Transverse colon (tissue), 4 donors: ENCODE measurements at regions not wholly inside any gene's neighbourhood (a gene's known extent, or its start where the extent isn't known, plus 50 kb on each side); places are given as distances from the start of the nearest gene placed in this dataset.

ENCODE experiments used
- CTCF ChIP-seq, 5 experiments: fragments of 200-600 bp in 3 of 5; fragments of 450-650 bp in 2 of 5; sonication (generic) in 3 of 5; IDR thresholded peaks; 1 replicate in 2 of 5; 2 replicates in 3 of 5; pipeline ENCODE4 v1.5.1; 2016 to 2017; ENCODE audit warnings: antibody characterized with exemption in 5 of 5, inconsistent platforms in 3 of 5, mild to moderate bottlenecking in 2 of 5, moderate library complexity in 1 of 5
- EP300 ChIP-seq: sonication (generic); formaldehyde crosslinking; IDR thresholded peaks from one replicate; pipeline ENCODE4 v1.6.1; 2017; ENCODE audit warnings: antibody characterized with exemption, low read depth
- POLR2A ChIP-seq: fragments of 450-650 bp; IDR thresholded peaks from one replicate; pipeline ENCODE4 v1.6.1; 2016; ENCODE audit warnings: antibody characterized with exemption, mild to moderate bottlenecking, moderate library complexity
- POLR2AphosphoS5 ChIP-seq, 3 donors: sonication (generic); formaldehyde crosslinking; IDR thresholded peaks; one replicate each; pipeline ENCODE4 v1.6.1; 2016; ENCODE audit warnings: antibody characterized with exemption in 3 of 3

GRCh38 chr12:41836416-41836815, 308.3 kb downstream of the GXYLT1 start:
- no peak for TF ChIP-seq CTCF (IDR thresholded peaks at IDR 0.05)
- TF ChIP-seq POLR2A, result no peak
- TF ChIP-seq EP300, result no peak
- no peak for TF ChIP-seq POLR2AphosphoS5 (IDR thresholded peaks at IDR 0.05)
